H1 (cell line): ENCODE measurements at regions not wholly inside any gene's neighbourhood (a gene's known extent, or its start where the extent isn't known, plus 50 kb on each side); places are given as distances from the start of the nearest gene placed in this dataset.

Experiments used
- CTCF ChIA-PET: fragments of 300-600 bp; sonication (Branson Sonifier 250); formaldehyde crosslinking; loops from one replicate; lab custom pipeline; 2021; ENCODE audit not compliant: partially characterized antibody; lab: Charles Lee
- POLR2A ChIA-PET: fragments of 300-600 bp; sonication (Branson Sonifier 250); formaldehyde crosslinking; loops from one replicate; lab custom pipeline; 2021; ENCODE audit warnings: inconsistent platforms; ENCODE audit not compliant: partially characterized antibody; lab: Charles Lee
- DNase-seq, 2 experiments: peaks; one replicate each; pipeline versions ENCODE4 v3.0.0 to v3.0.0-alpha.2; 2010 to 2022; ENCODE audit warnings: low spot score in 2 of 2, low read depth in 1 of 2, mixed read lengths in 1 of 2
- FAIRE-seq: peaks from 2 replicates; lab custom pipeline; 2011; peaks lifted over from hg19 to GRCh38; lab: Jason Lieb, UNC
- H2AFZ ChIP-seq: 2 replicates; pipeline ENCODE4 v1.8.1; 2012; ENCODE audit warnings: low read length, inconsistent platforms
- H2AK5ac ChIP-seq: 2 replicates; pipeline ENCODE4 v1.6.1; 2013; ENCODE audit warnings: low read depth, low read length
- H2BK120ac ChIP-seq: replicated peaks from 2 replicates; pipeline ENCODE3; 2013; ENCODE audit warnings: low read depth, low read length, inconsistent platforms
- H2BK12ac ChIP-seq: 2 replicates; pipeline ENCODE4 v1.6.1; 2013; ENCODE audit warnings: low read depth, low read length
- H2BK15ac ChIP-seq: 2 replicates; pipeline ENCODE4 v1.6.1; 2013; ENCODE audit warnings: low read length
- H2BK20ac ChIP-seq: 2 replicates; pipeline ENCODE4 v1.6.1; 2013; ENCODE audit warnings: low read length
- H2BK5ac ChIP-seq: 2 replicates; pipeline ENCODE4 v1.6.1; 2013; ENCODE audit warnings: low read depth, low read length
- H3K14ac ChIP-seq: 2 replicates; pipeline ENCODE4 v1.6.1; 2013; ENCODE audit warnings: inconsistent platforms; ENCODE audit not compliant: insufficient read length
- H3K18ac ChIP-seq: 2 replicates; pipeline ENCODE4 v1.6.1; 2013; ENCODE audit warnings: low read length; ENCODE audit errors: extremely low read depth
- H3K23ac ChIP-seq: 2 replicates; pipeline ENCODE4 v1.6.1; 2013; ENCODE audit warnings: inconsistent platforms; ENCODE audit not compliant: insufficient read length
- H3K23me2 ChIP-seq: 2 replicates; pipeline ENCODE4 v1.6.1; 2013; ENCODE audit warnings: low read depth, low read length
- H3K27ac ChIP-seq: 2 replicates; pipeline ENCODE4 v1.6.1; 2011; ENCODE audit warnings: low read depth, low read length, inconsistent platforms
- H3K27me3 ChIP-seq, 4 experiments: replicated peaks in 1 of 4; 1 replicate in 1 of 4; 2 replicates in 3 of 4; pipeline versions ENCODE4 v1.6.1 to v1.8.1; 2011 to 2013; ENCODE audit warnings: low read length in 3 of 4, mild to moderate bottlenecking in 3 of 4, inconsistent platforms in 2 of 4, mixed read lengths in 2 of 4, moderate library complexity in 1 of 4; ENCODE audit not compliant: control insufficient read depth in 3 of 4, insufficient read depth in 3 of 4; ENCODE audit errors: extremely low read depth in 1 of 4
- H3K36me3 ChIP-seq, 4 experiments: 2 replicates each; pipeline versions ENCODE4 v1.6.1 to v1.8.1; 2011 to 2013; ENCODE audit warnings: mild to moderate bottlenecking in 4 of 4, low read length in 3 of 4, moderate library complexity in 2 of 4, control low read depth in 1 of 4, inconsistent platforms in 1 of 4; ENCODE audit not compliant: insufficient read depth in 4 of 4, control insufficient read depth in 2 of 4
- H3K4ac ChIP-seq: replicated peaks from 2 replicates; pipeline ENCODE3; 2013; ENCODE audit warnings: low read length, low read depth, mixed read lengths, inconsistent platforms; ENCODE audit not compliant: insufficient read length
- H3K4me1 ChIP-seq, 4 experiments: replicated peaks in 1 of 4; 1 replicate in 1 of 4; 2 replicates in 3 of 4; pipeline versions ENCODE4 v1.6.1 to v1.8.1; 2011 to 2013; ENCODE audit warnings: low read length in 3 of 4, inconsistent platforms in 2 of 4, mixed read lengths in 1 of 4; ENCODE audit not compliant: insufficient read depth in 4 of 4, control insufficient read depth in 3 of 4
- H3K4me2 ChIP-seq, 2 experiments: 2 replicates each; pipeline versions ENCODE4 v1.6.1 to v1.8.1; 2011 to 2013; ENCODE audit warnings: low read depth in 2 of 2, low read length in 2 of 2, control low read depth in 1 of 2, inconsistent platforms in 1 of 2, mild to moderate bottlenecking in 1 of 2; ENCODE audit not compliant: insufficient read depth in 1 of 2
- H3K4me3 ChIP-seq, 4 experiments: fragments of 200-600, 300-600 bp in 1 of 4; sonication (generic), shearing (Covaris generic), sonication (Bioruptor Twin) in 1 of 4; 2 replicates each; pipeline versions ENCODE4 v1.5.1 to v1.8.1; 2011 to 2016; ENCODE audit warnings: low read length in 4 of 4, low read depth in 3 of 4, control low read depth in 2 of 4, inconsistent platforms in 2 of 4, mild to moderate bottlenecking in 2 of 4, mixed read lengths in 1 of 4, moderate library complexity in 1 of 4; ENCODE audit not compliant: insufficient read depth in 2 of 4; ENCODE audit errors: extremely low read depth in 1 of 4
- H3K56ac ChIP-seq: replicated peaks from 2 replicates; pipeline ENCODE3; 2013; ENCODE audit warnings: low read depth, mild to moderate bottlenecking, mixed read lengths, low read length, inconsistent platforms; ENCODE audit not compliant: insufficient read length
- H3K79me1 ChIP-seq: 2 replicates; pipeline ENCODE4 v1.6.1; 2013; ENCODE audit warnings: low read depth, low read length, control low read depth
- H3K79me2 ChIP-seq, 2 experiments: 2 replicates each; pipeline versions ENCODE4 v1.6.1 to v1.8.1; 2012 to 2013; ENCODE audit warnings: low read length in 2 of 2, mild to moderate bottlenecking in 2 of 2, inconsistent platforms in 1 of 2; ENCODE audit not compliant: insufficient read depth in 2 of 2, control insufficient read depth in 1 of 2
- H3K9ac ChIP-seq, 4 experiments: replicated peaks in 1 of 4; 1 replicate in 1 of 4; 2 replicates in 3 of 4; pipeline versions ENCODE4 v1.6.1 to v1.8.1; 2011 to 2013; ENCODE audit warnings: low read depth in 3 of 4, low read length in 3 of 4, control low read depth in 2 of 4, mild to moderate bottlenecking in 2 of 4, moderate library complexity in 2 of 4, inconsistent platforms in 1 of 4; ENCODE audit errors: extremely low read depth in 1 of 4
- H3K9me3 ChIP-seq, 2 experiments: 2 replicates each; pipeline versions ENCODE4 v1.6.1 to v1.8.1; 2012 to 2013; ENCODE audit warnings: mild to moderate bottlenecking in 2 of 2, moderate library complexity in 2 of 2, control low read depth in 1 of 2, inconsistent platforms in 1 of 2, low read depth in 1 of 2, low read length in 1 of 2, mixed read lengths in 1 of 2; ENCODE audit not compliant: insufficient read depth in 2 of 2
- H4K20me1 ChIP-seq, 2 experiments: replicated peaks in 1 of 2; 2 replicates each; pipeline versions ENCODE3 to v1.8.1; 2011 to 2013; ENCODE audit warnings: inconsistent platforms in 2 of 2, low read length in 2 of 2, mild to moderate bottlenecking in 1 of 2; ENCODE audit not compliant: insufficient read depth in 2 of 2, control insufficient read depth in 1 of 2
- H4K5ac ChIP-seq: 2 replicates; pipeline ENCODE4 v1.6.1; 2013; ENCODE audit warnings: low read length, low read depth, mixed read lengths, inconsistent platforms; ENCODE audit not compliant: insufficient read length
- H4K8ac ChIP-seq: 2 replicates; pipeline ENCODE4 v1.8.0; 2013; ENCODE audit warnings: mild to moderate bottlenecking, moderate library complexity, low read length, inconsistent platforms; ENCODE audit not compliant: insufficient read depth; ENCODE audit errors: extremely low read depth
- H4K91ac ChIP-seq: replicated peaks from 2 replicates; pipeline ENCODE3; 2013; ENCODE audit warnings: low read length, mixed read lengths, inconsistent platforms; ENCODE audit not compliant: insufficient read length
- EGR1 ChIP-seq: IDR thresholded peaks from 2 replicates; pipeline ENCODE4 v1.6.1; 2011; ENCODE audit warnings: low read depth, low read length, borderline replicate concordance
- KDM4A ChIP-seq: IDR thresholded peaks from one replicate; pipeline ENCODE4 v1.7.1; 2012; ENCODE audit warnings: low read depth, mild to moderate bottlenecking, moderate library complexity, low read length, inconsistent platforms; ENCODE audit not compliant: severe bottlenecking
- RXRA ChIP-seq: IDR thresholded peaks from 2 replicates; pipeline ENCODE4 v1.6.1; 2011; ENCODE audit warnings: low read depth, mild to moderate bottlenecking, low read length, moderate library complexity; ENCODE audit not compliant: insufficient read depth
- SIRT6 ChIP-seq: IDR thresholded peaks from one replicate; pipeline ENCODE4 v1.7.1; 2012; ENCODE audit warnings: low read length, inconsistent platforms
- ZNF274 ChIP-seq: IDR thresholded peaks from 2 replicates; pipeline ENCODE4 v1.7.0; 2012; ENCODE audit warnings: low read length, borderline replicate concordance; ENCODE audit errors: extremely low read depth
- WGBS, 2 experiments: shearing (Covaris generic) in 1 of 2; methylation state at CpG; one replicate each; pipeline versions ENCODE4 v1.1.6 to v1.1.7; 2013 to 2015; ENCODE audit warnings: low lambda C conversion rate in 2 of 2, mixed read lengths in 2 of 2, inconsistent platforms in 1 of 2, low coverage in 1 of 2, missing lambda C conversion rate in 1 of 2; ENCODE audit not compliant: insufficient replicate concordance in 2 of 2, insufficient coverage in 1 of 2, insufficient read length in 1 of 2; ENCODE audit errors: extremely low coverage in 1 of 2, missing lambda C conversion rate in 1 of 2; 5-methylcytosine and 5-hydroxymethylcytosine counted together

DNA sequence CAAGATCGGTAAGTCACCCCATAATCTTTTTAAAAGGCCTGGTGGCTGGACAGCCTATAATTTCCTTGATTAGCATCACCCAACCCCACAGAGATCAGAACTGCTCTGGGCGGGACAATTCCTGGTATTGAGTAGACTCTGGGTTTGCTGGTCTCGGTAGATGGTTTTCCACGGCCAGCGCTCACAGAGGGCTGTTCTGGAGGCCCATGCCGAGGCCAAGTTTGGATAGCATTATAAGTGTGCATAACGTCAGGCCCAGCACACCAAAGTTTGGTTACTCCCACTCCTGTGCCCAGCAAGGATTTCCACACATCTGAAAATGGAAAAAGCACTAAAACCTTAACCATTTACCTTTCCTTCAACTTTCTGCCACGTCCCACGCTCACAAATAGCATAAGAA is 104.7 kb upstream of the RREB1 start:
- Histone ChIP-seq H3K14ac (no peak overlapping the region), H3K79me2 (no peaks in the 10 kb centered on the region), H3K9me3 (no peaks in the 10 kb centered on the region), H3K23ac (no peak overlapping the region), H4K20me1 (no peaks in the 10 kb centered on the region), H3K36me3 (no peaks in the 10 kb centered on the region), H3K79me1 (no peaks in the 10 kb centered on the region), H3K18ac (no peak overlapping the region), H4K91ac (no peak overlapping the region), H2BK5ac (no peak overlapping the region), H4K5ac (no peak overlapping the region), H3K27ac (no peak overlapping the region), H3K4me2 (no peak overlapping the region), H2BK120ac (no peak overlapping the region), H4K8ac (no peak overlapping the region)
- CTCF ChIA-PET, result no interaction called here
- POLR2A ChIA-PET, result no interaction called here
- DNase-seq (no peak), FAIRE-seq (no peak)
- TF ChIP-seq SIRT6 (no peak), KDM4A (no peak), EGR1 (no peak), RXRA (no peak), ZNF274 (no peak)
- TF ChIP-seq, all 59 proteins: peak for 0
- no peak overlapping the region for H3K4ac ChIP-seq
- no peak overlapping the region for H2BK20ac ChIP-seq
- H2AK5ac ChIP-seq, result no peak overlapping the region
- H2BK12ac ChIP-seq, result no peak overlapping the region
- no peaks in the 10 kb centered on the region for H3K23me2 ChIP-seq
- 90 to 100% methylated on average over 2 to 9 of the region's 9 CpGs for WGBS, 2 experiments
- H3K9ac ChIP-seq, result no peak overlapping the region
- no peaks in the 10 kb centered on the region for H3K27me3 ChIP-seq
- H2BK15ac ChIP-seq, result 0 out of 2 replicates have a peak overlapping the region, but pooled peaks have one; percentile 37
- H2AFZ ChIP-seq, result 0 out of 2 replicates have a peak overlapping the region, but pooled peaks have one; percentile 8
- H3K4me1 ChIP-seq, result peaks cover 0 to 2% (median 0%) of the 10 kb centered on the region in 4 experiments; a peak in 1 of 7 replicates
- no peak overlapping the region for H3K56ac ChIP-seq
- no peak overlapping the region for H3K4me3 ChIP-seq
